HL-60 (cell line): ENCODE measurements at regions not wholly inside any gene's neighbourhood (a gene's known extent, or its start where the extent isn't known, plus 50 kb on each side); places are given as distances from the start of the nearest gene placed in this dataset.

ENCODE experiments used
- DNase-seq, 2 experiments: peaks; one replicate each; pipeline ENCODE4 v3.0.0-alpha.2; 2010 to 2020; ENCODE audit warnings: low read depth in 1 of 2, low spot score in 1 of 2
- H3K27ac ChIP-seq: fragments of 250-450 bp; sonication (Bioruptor Pico); replicated peaks from 2 replicates; pipeline ENCODE4 v1.5.1; 2020; ENCODE audit warnings: mild to moderate bottlenecking, moderate library complexity
- H3K27me3 ChIP-seq: fragments of 250-450 bp; sonication (Bioruptor Pico); 2 replicates; pipeline ENCODE4 v1.5.1; 2021; ENCODE audit warnings: mild to moderate bottlenecking, moderate library complexity; ENCODE audit not compliant: insufficient read depth, poor library complexity, severe bottlenecking
- H3K4me3 ChIP-seq: replicated peaks from 2 replicates; pipeline ENCODE4 v1.5.1; 2011; ENCODE audit warnings: mild to moderate bottlenecking, control low read depth, low read length; ENCODE audit not compliant: insufficient read depth
- GABPA ChIP-seq: IDR thresholded peaks from 2 replicates; pipeline ENCODE4 v1.6.1; 2012; ENCODE audit warnings: low read depth
- POLR2AphosphoS5 ChIP-seq: IDR thresholded peaks from 2 replicates; pipeline ENCODE4 v1.6.1; 2012; ENCODE audit warnings: low read depth
- REST ChIP-seq: IDR thresholded peaks from 2 replicates; pipeline ENCODE4 v1.6.1; 2012; ENCODE audit warnings: low read depth; ENCODE audit not compliant: insufficient replicate concordance
- SPI1 ChIP-seq: IDR thresholded peaks from 2 replicates; pipeline ENCODE4 v1.6.1; 2012; ENCODE audit warnings: low read depth, mild to moderate bottlenecking, borderline replicate concordance
- TF ChIP-seq, protein P1 (sequence below): IDR thresholded peaks from one replicate; pipeline ENCODE4 v1.5.1; 2011; ENCODE audit warnings: low read length, control low read depth, inconsistent platforms; ENCODE audit not compliant: insufficient read depth

DNA sequence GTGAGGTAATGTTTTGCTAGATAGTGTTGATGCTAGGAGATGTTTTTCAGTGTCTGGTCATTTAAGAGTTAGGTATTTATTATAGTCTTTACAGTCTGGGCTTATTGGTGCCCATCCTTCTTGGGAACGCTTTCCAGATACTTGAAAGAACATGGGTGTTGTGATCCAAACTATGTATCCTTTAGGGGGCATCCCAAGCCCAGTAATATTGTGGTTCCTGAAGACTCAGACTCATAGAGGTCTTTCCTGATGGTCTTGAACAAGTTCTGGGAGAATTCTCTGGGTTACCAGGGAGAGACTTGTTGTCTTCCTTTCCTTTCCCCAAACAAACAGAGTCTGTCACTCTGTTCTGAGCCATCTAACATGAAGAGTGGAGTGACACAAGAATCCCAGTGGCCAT lies 99.7 kb upstream of the LRRC3B start:
- TF ChIP-seq REST (no peak), SPI1 (no peak), GABPA (no peak), POLR2AphosphoS5 (no peak)
- TF ChIP-seq, protein P1, sequence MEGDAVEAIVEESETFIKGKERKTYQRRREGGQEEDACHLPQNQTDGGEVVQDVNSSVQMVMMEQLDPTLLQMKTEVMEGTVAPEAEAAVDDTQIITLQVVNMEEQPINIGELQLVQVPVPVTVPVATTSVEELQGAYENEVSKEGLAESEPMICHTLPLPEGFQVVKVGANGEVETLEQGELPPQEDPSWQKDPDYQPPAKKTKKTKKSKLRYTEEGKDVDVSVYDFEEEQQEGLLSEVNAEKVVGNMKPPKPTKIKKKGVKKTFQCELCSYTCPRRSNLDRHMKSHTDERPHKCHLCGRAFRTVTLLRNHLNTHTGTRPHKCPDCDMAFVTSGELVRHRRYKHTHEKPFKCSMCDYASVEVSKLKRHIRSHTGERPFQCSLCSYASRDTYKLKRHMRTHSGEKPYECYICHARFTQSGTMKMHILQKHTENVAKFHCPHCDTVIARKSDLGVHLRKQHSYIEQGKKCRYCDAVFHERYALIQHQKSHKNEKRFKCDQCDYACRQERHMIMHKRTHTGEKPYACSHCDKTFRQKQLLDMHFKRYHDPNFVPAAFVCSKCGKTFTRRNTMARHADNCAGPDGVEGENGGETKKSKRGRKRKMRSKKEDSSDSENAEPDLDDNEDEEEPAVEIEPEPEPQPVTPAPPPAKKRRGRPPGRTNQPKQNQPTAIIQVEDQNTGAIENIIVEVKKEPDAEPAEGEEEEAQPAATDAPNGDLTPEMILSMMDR: no peak
- no peak overlapping the region for H3K4me3 ChIP-seq
- DNase-seq: no peak
- no peaks in the 10 kb centered on the region for H3K27me3 ChIP-seq
- H3K27ac ChIP-seq: no peak overlapping the region

DNA sequence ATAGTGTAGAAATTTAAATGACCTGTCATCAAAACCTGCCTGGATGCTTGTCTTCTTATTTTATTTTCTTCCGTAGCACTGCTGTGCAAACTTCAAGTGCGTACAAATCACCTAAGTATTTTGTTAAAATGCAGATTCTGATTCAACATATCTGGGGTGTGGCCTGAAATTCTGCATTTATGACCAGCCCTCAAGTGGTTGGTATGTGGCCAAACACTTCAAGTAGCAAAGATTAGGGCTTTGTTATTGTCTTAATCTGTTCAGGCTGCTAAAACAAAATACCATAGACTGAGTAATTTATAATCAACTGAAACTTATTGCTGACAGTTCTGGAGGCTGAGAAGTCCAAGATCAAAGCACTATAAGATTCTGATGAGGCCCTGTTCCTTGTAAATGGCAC lies 97.6 kb upstream of the LRRC3B start:
- Histone ChIP-seq H3K4me3 (no peak overlapping the region), H3K27ac (no peak overlapping the region), H3K27me3 (no peaks in the 10 kb centered on the region)
- DNase-seq: no peak
- no peak for TF ChIP-seq POLR2AphosphoS5
- TF ChIP-seq, protein P1: no peak
- no peak for TF ChIP-seq GABPA
- TF ChIP-seq SPI1: no peak

DNA sequence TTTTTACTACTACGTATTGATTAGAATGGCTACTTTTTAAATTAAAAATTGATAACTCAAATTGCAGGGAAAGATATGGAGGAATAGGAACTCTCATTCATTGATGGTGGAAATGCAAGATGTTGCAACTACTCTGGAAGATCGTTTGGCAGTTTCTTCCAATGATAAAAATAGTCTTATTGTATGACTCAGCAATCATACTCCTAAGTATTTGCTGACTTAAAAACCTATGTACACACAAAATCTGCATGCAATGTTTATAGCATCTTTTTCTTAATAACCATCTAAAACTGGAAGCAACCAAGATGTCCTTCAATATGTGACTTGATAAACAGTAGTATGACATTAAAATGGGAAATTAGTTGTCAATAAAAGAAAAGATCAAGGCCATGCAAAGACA lies 87.4 kb upstream of the LRRC3B start:
- Histone ChIP-seq H3K4me3 (no peak overlapping the region), H3K27me3 (no peaks in the 10 kb centered on the region), H3K27ac (no peak overlapping the region)
- TF ChIP-seq POLR2AphosphoS5 (no peak), REST (no peak), SPI1 (no peak), GABPA (no peak)
- TF ChIP-seq, protein P1: no peak
- DNase-seq: no peak

GRCh38 chr3:26536955-26537354 lies 85.6 kb upstream of the LRRC3B start:
- Histone ChIP-seq H3K27ac (no peak overlapping the region), H3K27me3 (no peaks in the 10 kb centered on the region), H3K4me3 (no peak overlapping the region)
- no peak for TF ChIP-seq SPI1
- DNase-seq: no peak
